ENCODE measurements at regions not wholly inside any gene's neighbourhood (a gene's known extent, or its start where the extent isn't known, plus 50 kb on each side); places are given as distances from the start of the nearest gene placed in this dataset.

GRCh38 chr17:56739376-56739775 is 94.3 kb downstream of the C17orf67 start:
- TF ChIP-seq REST (IDR thresholded peaks at IDR 0.05; ENCODE audit: insufficient read depth in 1 of 2, low read depth in 2 of 2, low read length in 2 of 2), result no peak
- TF ChIP-seq POLR2AphosphoS5 (IDR thresholded peaks at IDR 0.05; ENCODE audit: low read depth, low read length), result no peak
- TF ChIP-seq SIN3A (IDR thresholded peaks at IDR 0.05; ENCODE audit: borderline replicate concordance, insufficient read depth, low read length), result no peak
- TF ChIP-seq TAF1 (IDR thresholded peaks at IDR 0.05; ENCODE audit: borderline replicate concordance, insufficient read depth, low read length), result no peak
